ENCODE measurements at regions not wholly inside any gene's neighbourhood (a gene's known extent, or its start where the extent isn't known, plus 50 kb on each side); places are given as distances from the start of the nearest gene placed in this dataset.

DNA sequence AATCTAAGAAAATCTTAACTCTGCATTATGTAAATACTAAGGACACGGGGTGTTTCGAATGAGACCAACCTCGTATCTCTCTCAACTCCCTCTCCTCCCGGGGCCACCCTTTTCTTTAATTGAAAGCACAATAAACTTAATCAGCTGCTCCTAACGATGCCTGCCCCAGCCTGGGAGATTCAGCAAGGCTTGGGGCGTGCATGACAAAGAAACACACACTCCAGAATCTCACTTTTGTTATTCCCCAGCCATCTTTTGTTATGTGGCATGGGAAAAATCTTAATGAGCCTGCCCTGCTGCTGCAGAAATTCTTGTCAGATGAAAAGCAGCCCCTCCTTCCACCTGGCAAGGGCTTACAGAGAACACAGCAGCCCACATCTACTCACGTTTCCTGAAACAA is 117.4 kb downstream of the TTLL2 start:
- DNase-seq (no peak), ATAC-seq (no peak)
- H2AFZ ChIP-seq (ENCODE audit: low read length): no peak overlapping the region
- no peaks in the 10 kb centered on the region for H3K9me3 ChIP-seq (ENCODE audit: low read length)
- H3K79me2 ChIP-seq (ENCODE audit: low read length): no peaks in the 10 kb centered on the region
- ChIA-PET CTCF (no interaction called here), POLR2A (ENCODE audit: unreplicated experiment) (no interaction called here)
- intact Hi-C loops (cut with micrococcal nuclease): no loop called here
- no peak overlapping the region for H3K4me2 ChIP-seq (ENCODE audit: low read length)
- no TSS peak for BruUV-seq (replicated peaks)
- H3K4me3 ChIP-seq (ENCODE audit: low read length): no peak overlapping the region
- peaks cover 55% of the 10 kb centered on the region for H3K27me3 ChIP-seq (ENCODE audit: low read length)
- H3K27ac ChIP-seq (ENCODE audit: low read length): no peak overlapping the region
- H3K4me1 ChIP-seq (ENCODE audit: insufficient read depth, low read length): no peaks in the 10 kb centered on the region
- H3K36me3 ChIP-seq (ENCODE audit: low read depth, low read length): no peaks in the 10 kb centered on the region
- H3K9me2 ChIP-seq (replicated peaks; ENCODE audit: low read length): no peaks in the 10 kb centered on the region
- TF ChIP-seq EZH2phosphoT487 (IDR thresholded peaks at IDR 0.05; ENCODE audit: borderline replicate concordance, low read length): no peak
- no peak for TF ChIP-seq EZH2 (IDR thresholded peaks at IDR 0.05; ENCODE audit: low read length, unreplicated experiment)
- TF ChIP-seq, protein P1, sequence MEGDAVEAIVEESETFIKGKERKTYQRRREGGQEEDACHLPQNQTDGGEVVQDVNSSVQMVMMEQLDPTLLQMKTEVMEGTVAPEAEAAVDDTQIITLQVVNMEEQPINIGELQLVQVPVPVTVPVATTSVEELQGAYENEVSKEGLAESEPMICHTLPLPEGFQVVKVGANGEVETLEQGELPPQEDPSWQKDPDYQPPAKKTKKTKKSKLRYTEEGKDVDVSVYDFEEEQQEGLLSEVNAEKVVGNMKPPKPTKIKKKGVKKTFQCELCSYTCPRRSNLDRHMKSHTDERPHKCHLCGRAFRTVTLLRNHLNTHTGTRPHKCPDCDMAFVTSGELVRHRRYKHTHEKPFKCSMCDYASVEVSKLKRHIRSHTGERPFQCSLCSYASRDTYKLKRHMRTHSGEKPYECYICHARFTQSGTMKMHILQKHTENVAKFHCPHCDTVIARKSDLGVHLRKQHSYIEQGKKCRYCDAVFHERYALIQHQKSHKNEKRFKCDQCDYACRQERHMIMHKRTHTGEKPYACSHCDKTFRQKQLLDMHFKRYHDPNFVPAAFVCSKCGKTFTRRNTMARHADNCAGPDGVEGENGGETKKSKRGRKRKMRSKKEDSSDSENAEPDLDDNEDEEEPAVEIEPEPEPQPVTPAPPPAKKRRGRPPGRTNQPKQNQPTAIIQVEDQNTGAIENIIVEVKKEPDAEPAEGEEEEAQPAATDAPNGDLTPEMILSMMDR (conservative IDR thresholded peaks at IDR 0.05; ENCODE audit: low read depth, low read length): no peak
- H4K20me1 ChIP-seq (ENCODE audit: low read length): no peaks in the 10 kb centered on the region
- H3F3A ChIP-seq (ENCODE audit: low read length, unreplicated experiment): no peaks in the 10 kb centered on the region
- H3K9ac ChIP-seq (ENCODE audit: low read length): no peak overlapping the region

DNA sequence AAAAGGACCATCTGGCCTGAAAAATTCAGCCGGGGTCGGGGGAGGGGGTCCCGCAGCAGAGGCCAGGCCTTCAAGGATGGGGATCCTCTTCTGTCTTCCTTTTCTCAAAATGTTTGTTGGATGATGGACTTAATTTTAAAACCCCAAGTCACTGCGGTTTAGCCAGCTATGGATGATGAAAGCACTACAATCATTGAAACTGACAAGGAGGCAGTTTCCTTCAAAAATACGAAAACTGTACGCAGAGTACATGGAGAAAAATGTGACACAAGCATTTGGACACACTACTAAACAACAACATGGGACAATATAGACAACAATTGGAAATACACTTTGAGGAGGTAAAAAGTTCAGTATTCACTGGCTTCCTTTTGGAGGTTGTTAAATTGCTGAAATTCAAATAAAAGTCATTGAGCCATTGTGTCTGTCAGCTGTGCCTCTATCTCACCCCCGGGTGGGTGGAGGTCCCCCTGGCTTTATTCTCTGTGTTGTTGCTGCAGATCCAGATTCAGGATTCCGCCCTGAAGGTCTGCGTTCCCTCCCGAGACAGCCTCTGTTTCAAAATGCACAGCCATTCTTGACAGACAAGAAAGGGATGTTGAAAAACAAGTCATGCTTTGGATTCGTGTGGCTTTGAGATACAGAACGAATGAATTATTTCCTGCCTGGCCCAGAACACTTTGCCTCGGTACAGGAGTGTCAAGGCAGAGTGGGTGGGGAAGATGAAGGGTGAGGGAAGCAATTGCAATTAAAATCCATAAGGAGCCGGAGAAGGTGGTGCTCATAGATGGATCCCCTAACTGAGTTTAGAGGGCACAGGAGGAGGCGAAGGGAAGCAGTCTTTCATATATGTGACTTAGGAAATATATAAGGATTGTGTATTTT is 118.2 kb downstream of the TTLL2 start:
- no peaks in the 10 kb centered on the region for H3K36me3 ChIP-seq (ENCODE audit: low read depth, low read length)
- no TSS peak for BruUV-seq (replicated peaks)
- no peak for ATAC-seq
- H3F3A ChIP-seq (ENCODE audit: low read length, unreplicated experiment): no peaks in the 10 kb centered on the region
- H3K9ac ChIP-seq (ENCODE audit: low read length): no peak overlapping the region
- no peak overlapping the region for H3K4me2 ChIP-seq (ENCODE audit: low read length)
- no peaks in the 10 kb centered on the region for H3K79me2 ChIP-seq (ENCODE audit: low read length)
- intact Hi-C loops (cut with micrococcal nuclease): no loop called here
- H3K4me1 ChIP-seq (ENCODE audit: insufficient read depth, low read length): no peaks in the 10 kb centered on the region
- no peaks in the 10 kb centered on the region for H4K20me1 ChIP-seq (ENCODE audit: low read length)
- H2AFZ ChIP-seq (ENCODE audit: low read length): no peak overlapping the region
- H3K9me2 ChIP-seq (replicated peaks; ENCODE audit: low read length): no peaks in the 10 kb centered on the region
- no peak overlapping the region for H3K4me3 ChIP-seq (ENCODE audit: low read length)
- TF ChIP-seq EZH2phosphoT487 (IDR thresholded peaks at IDR 0.05; ENCODE audit: borderline replicate concordance, low read length) (no peak), EZH2 (IDR thresholded peaks at IDR 0.05; ENCODE audit: low read length, unreplicated experiment) (no peak)
- TF ChIP-seq, protein P1 (conservative IDR thresholded peaks at IDR 0.05; ENCODE audit: low read depth, low read length): no peak
- peaks cover 55% of the 10 kb centered on the region for H3K27me3 ChIP-seq (ENCODE audit: low read length)
- POLR2A ChIA-PET (ENCODE audit: unreplicated experiment): no interaction called here
- DNase-seq: no peak
- no peaks in the 10 kb centered on the region for H3K9me3 ChIP-seq (ENCODE audit: low read length)
- CTCF ChIA-PET: no interaction called here
- no peak overlapping the region for H3K27ac ChIP-seq (ENCODE audit: low read length)

DNA sequence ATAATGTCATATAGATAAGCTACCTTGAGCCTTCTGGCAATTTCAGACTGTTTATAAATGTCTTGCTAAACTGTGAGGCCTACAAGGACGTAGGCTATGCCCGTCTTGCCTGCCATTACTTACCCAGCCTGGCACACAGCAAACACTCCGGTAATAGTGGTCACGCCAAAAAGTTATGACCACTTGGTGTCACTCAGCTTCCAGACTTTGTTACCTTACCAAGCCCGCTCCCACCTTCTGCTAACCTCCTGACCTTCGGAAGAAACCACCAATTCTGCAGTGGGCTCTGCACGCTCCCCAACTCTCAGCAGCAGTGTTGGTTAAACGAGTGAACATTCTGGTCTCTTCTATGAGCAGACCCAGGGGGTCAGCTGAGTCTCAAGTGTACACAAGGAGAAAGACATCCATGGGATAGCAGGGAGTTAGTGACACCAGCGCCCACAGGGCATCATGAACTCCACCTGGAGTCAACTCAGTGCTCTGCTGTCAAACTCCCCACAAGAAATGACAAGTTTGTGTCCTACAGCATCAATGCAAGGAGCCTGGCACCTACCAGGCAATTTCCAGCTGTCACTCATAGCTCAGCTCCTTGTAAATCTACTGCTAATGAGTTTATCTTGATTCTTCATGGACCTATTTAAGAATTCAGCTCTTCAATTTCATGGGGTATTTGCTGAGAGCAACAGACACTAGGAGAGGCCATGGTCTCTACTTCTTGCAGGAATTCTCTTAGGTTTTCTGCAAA is 119.9 kb downstream of the TTLL2 start:
- Histone ChIP-seq H3F3A (ENCODE audit: low read length, unreplicated experiment) (no peaks in the 10 kb centered on the region), H3K36me3 (ENCODE audit: low read depth, low read length) (no peaks in the 10 kb centered on the region), H3K27ac (ENCODE audit: low read length) (no peak overlapping the region), H3K79me2 (ENCODE audit: low read length) (no peaks in the 10 kb centered on the region), H3K9ac (ENCODE audit: low read length) (no peak overlapping the region), H3K4me3 (ENCODE audit: low read length) (no peak overlapping the region), H3K9me3 (ENCODE audit: low read length) (no peaks in the 10 kb centered on the region), H4K20me1 (ENCODE audit: low read length) (no peaks in the 10 kb centered on the region), H3K27me3 (ENCODE audit: low read length) (peaks cover 39% of the 10 kb centered on the region), H3K9me2 (replicated peaks; ENCODE audit: low read length) (no peaks in the 10 kb centered on the region), H2AFZ (ENCODE audit: low read length) (no peak overlapping the region), H3K4me2 (ENCODE audit: low read length) (no peak overlapping the region), H3K4me1 (ENCODE audit: insufficient read depth, low read length) (no peaks in the 10 kb centered on the region)
- CTCF ChIA-PET: no interaction called here
- no peak for TF ChIP-seq EZH2 (IDR thresholded peaks at IDR 0.05; ENCODE audit: low read length, unreplicated experiment)
- TF ChIP-seq, protein P1 (conservative IDR thresholded peaks at IDR 0.05; ENCODE audit: low read depth, low read length): no peak
- no peak for TF ChIP-seq EZH2phosphoT487 (IDR thresholded peaks at IDR 0.05; ENCODE audit: borderline replicate concordance, low read length)
- no TSS peak for BruUV-seq (replicated peaks)
- ATAC-seq: no peak
- POLR2A ChIA-PET (ENCODE audit: unreplicated experiment): no interaction called here
- no peak for DNase-seq
- intact Hi-C loops (cut with micrococcal nuclease): no loop called here
